ENCODE measurements at regions not wholly inside any gene's neighbourhood (a gene's known extent, or its start where the extent isn't known, plus 50 kb on each side); places are given as distances from the start of the nearest gene placed in this dataset.
A peak's percentile ranks its signal among the peaks of the same experiment; 100 is the strongest.

DNA sequence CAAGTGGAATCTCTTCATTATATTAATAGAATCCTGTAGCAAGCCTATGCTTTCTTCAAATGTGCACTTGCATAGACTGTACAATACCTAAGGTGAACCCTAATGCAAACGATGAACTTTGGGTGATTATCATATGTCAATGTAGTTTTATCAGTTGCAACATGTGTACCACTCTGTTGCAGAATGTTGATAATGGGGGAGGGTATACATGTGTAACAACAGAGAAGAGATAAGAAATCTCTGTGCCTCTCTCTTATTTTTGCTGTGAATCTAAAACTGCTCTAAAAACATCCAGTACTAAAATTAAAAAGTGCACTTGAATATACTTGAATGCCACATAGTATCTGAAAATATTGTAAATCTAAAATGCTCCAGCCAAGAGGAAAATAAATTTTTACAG, 820.8 kb upstream of the MIR17HG start:
- DNase-seq (ENCODE audit: low read depth): no peak

GRCh38 chr13:90531744-90532143, 815.7 kb upstream of the MIR17HG start:
- DNase-seq (ENCODE audit: low read depth): no peak

GRCh38 chr13:90532861-90533492, 814.5 kb upstream of the MIR17HG start:
- DNase-seq (ENCODE audit: low read depth): no peak

DNA sequence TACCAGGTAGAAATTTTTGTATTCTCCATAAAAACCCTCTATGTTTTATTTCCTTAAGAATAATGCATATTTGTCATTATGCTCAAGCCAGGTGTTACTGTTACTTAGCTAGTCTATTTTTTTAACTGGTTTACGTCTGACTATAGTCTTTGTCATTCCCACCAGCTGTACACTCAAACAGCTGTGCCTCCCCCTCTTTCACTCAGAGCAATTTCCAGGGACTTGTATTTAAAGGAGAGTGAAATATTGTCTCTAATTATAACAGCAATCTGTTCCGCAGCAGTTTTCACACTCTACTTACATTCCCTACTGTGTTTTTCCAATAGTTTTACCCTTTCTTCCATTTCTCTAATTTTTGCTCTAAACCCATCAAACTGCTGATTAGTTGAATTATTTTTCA, 813.6 kb upstream of the MIR17HG start:
- no peak for DNase-seq (ENCODE audit: low read depth)

DNA sequence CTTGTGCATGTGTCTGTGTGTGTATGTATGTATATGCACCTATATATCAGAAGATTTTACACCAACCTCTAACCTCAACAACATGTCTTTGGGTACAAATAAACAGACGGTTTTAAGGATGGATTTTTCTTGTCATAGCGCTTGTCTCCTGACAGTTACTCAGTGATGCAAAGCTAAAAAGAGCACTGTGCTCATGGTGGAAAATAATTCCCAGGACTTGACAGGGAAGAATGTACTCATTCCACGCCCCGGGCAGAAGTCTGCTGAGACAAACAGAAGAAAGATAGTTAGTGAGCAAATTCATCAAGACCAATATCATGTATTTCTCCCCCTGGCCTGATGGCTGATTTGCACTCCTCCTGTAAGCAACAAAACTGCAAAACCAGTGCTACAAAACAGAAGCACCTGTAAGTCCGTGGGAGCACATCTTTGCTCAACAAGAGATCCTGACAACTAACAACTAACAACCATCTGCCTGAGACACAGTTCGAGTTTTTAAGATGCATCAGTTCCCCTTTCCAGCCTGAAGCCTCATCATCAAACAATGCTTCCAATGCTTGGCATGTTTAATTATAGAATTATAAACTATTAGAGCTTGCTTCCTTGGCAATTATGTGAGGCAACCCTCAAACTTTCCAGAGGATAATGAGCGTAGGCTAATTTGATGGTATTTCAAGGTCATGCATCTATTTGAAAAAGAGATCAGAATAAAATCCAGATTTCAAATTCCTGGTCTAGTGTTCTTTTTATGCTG, 812.7 kb upstream of the MIR17HG start:
- DNase-seq (ENCODE audit: low read depth): no peak

DNA sequence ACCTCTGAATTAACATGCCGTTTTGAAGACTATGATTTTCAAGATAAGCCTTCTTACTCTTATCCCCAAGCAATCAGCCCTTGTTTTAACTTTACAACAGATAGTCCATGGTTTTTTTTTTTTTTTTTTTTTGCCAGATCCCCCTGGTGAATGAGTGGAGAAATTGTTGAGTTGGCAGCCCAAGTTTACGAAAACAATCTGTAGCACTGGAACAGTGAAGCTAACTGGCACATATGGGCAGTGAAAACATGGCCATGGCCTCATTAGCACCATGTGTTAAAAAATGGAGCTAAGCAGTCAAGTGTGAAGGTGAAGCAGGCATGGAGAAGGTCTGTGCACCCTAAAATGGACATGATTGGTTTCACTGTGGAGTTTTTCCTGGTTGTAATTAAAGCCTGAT, 812.1 kb upstream of the MIR17HG start:
- no peak for DNase-seq (ENCODE audit: low read depth)

- no peak for DNase-seq (ENCODE audit: low read depth)
Measured at GRCh38 chr13:90538063-90538462, 809.4 kb upstream of the MIR17HG start.

DNA sequence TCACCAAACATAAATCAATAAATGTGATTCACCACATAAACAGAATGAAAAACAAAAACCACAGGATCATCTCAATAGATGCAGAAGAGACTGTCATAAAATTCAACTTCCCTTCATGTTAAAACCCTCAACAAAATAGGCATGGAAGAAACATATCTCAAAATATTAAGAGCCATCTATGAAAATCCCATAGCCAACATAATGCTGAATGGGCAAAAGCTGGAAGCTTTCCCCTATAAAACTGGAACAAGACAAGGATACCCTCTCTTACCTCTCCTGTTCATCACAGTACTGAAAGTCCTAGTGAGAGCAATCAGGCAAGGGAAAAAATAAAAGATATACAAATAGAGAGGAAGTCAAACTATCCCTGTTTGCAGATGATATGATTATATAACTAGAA, 806.1 kb upstream of the MIR17HG start:
- no peak for DNase-seq (ENCODE audit: low read depth)

- DNase-seq (ENCODE audit: low read depth): no peak
Measured at GRCh38 chr13:90542959-90543505, 804.5 kb upstream of the MIR17HG start.

DNA sequence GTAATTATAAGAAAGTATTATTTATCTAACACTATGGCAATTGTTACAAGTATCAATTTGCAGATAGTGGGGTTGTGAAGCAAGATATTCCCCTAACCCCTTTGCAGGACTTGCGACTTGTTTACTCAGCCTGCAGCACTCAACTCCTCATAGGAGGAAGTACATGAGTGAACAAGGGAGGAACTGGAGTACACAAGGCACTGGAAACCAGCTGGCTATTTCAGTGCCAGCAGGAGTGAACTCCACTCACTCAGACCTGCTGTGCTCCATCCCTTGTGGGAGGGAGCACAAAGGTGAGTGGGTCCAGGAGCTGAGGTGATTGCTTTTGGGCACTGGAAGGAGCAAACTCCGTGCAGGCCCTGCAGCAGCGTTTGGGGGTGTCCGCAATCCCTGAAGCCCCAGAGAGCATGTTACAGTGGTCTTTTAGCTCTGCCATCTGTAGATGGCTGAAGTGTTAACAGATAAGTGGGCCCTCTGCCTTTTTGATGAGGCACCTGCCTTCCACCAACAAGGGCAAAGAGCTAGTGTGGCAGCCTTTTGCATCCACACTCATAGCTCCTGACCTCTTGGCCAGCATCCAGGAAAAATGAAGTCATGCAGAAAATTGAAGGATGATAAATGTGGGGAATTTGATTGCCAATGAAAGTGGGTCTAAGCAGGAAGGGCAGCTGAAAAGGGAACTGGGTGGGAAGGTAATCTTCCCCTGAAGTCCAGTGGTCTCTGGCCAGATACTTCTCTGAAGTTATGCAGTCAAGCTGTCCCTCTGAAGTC, 802.2 kb upstream of the MIR17HG start:
- DNase-seq (ENCODE audit: low read depth): no peak

DNA sequence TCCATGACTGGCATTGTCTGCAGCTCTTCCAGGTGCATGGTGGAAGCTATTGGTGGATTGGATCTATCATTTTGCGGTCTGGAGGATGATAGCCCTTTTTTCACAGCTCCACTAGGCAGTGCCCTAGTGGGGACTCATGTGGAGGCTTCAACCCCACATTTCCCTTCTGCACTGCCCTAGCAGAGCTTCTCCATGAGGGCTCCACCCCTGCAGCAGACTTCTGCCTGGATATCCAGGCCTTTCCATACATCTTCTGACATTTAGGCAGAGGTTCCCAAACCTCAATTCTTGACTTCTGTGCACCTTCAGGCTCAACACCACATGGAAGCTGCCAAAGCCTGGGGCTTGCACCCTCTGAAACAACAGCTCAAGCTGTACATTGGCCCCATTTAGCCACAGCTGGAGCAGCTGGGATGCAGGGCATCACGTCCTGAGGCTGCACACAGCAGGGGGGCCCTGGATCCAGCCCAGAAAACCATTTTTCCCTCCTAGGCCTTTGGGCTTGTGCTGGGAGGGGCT, 800.2 kb upstream of the MIR17HG start:
- DNase-seq (ENCODE audit: low read depth): no peak

GRCh38 chr13:90551253-90551652, 796.2 kb upstream of the MIR17HG start:
- no peak for DNase-seq (ENCODE audit: low read depth)

DNA sequence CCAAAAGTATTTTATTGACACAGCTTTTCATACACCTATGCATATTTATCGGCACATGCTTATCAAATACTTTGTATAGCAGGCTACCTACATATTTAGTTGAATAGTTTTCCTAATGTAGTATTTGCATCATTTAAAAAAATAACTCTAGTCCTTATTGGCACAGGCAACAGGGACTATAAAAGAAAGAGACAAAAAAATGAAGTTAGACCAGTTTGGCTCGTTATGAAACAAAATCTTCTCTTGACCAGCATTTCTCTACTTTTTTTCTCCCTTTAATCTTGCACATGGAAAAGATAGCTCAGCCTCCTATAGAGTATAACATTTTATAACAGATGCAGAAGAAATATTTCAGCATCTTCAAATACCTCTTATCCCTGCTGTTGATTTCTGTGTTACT, 794.8 kb upstream of the MIR17HG start:
- no peak for DNase-seq (ENCODE audit: low read depth)

DNA sequence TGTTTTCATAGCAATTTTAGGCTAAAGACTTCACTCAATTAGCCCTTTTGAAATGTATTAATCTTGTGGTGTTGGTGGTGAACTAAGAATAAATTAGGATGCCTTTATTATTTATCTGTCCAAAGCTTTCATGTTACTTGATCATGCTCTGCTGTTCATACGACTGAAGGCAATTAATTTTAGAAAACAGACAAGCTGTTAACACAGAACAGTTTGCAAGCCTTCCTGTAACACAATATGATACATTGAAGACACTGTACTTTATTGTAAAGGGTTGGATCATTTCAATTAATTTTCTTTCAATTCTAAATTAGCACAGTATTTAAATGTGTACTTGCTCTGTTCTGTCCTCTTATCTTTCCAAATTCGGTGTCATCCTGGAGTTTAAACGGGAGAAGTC, 794.3 kb upstream of the MIR17HG start:
- DNase-seq (ENCODE audit: low read depth): no peak

GRCh38 chr13:90557626-90558025, 789.9 kb upstream of the MIR17HG start:
- no peak for DNase-seq (ENCODE audit: low read depth)

DNA sequence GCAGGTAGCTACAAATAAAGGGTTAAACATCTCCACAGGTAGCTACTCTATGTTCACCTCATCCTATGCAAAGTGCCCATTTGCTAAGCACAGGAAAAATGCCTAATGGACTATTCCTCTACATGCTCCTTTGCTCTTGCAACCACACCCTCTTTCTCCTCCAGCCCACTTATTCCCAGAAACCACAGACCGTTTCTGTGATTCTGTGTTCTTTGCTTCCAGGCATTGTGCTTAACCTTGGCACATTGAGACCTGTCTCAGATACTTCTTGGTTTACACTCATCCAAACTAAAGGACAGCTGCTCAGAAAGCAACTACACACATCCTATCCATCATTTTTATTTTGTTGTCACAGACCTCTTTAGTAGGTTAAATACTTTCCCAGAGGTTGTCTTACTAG, 785.0 kb upstream of the MIR17HG start:
- peak; percentile 69 for DNase-seq (ENCODE audit: low read depth)

GRCh38 chr13:90564096-90564495, 783.4 kb upstream of the MIR17HG start:
- DNase-seq (ENCODE audit: low read depth): no peak

DNA sequence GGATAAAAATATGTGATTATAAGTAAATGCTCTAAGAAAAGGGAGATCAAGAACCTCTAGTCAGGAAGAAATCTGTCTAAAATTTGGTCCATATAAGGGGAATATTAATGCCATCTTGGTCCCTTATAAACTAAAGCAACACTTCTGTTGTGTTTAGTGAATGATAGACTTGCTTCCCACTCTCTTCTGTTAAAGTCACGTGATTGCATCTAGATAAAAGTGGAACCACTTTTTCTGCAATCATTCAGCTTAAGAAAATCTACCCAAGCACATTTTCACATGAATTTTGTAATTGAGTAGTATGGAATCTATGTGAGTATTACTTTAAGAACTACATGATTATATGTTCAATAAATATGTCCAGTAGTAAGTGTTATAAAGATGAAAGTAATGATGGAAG, 782.9 kb upstream of the MIR17HG start:
- no peak for DNase-seq (ENCODE audit: low read depth)

GRCh38 chr13:90565985-90566713, 781.3 kb upstream of the MIR17HG start:
- DNase-seq (ENCODE audit: low read depth): no peak

GRCh38 chr13:90568165-90568564, 779.3 kb upstream of the MIR17HG start:
- no peak for DNase-seq (ENCODE audit: low read depth)

DNA sequence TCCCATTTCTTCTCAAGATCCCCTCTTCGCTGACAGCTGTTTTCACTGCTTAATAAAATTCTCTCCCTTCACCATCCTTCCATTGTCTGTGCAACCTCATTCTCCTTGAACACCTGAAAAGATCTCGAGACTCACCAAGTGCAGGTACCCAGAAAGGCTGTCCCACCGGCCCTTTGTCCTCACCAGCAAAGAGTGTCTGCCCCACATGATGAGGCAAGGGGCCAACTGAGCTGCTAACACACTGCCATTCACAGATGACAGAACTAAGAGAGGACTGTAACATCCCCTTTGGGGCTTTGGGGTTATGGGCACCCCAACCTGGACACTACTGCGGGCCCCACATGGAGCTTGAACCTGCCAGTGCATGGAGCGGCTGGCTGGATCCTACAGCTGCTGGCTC, 771.4 kb upstream of the MIR17HG start:
- no peak for DNase-seq (ENCODE audit: low read depth)

GRCh38 chr13:90577726-90578125, 769.8 kb upstream of the MIR17HG start:
- no peak for DNase-seq (ENCODE audit: low read depth)

Measured in renal cortical epithelial cell (primary cell).